ENCODE measurements at regions not wholly inside any gene's neighbourhood (a gene's known extent, or its start where the extent isn't known, plus 50 kb on each side); places are given as distances from the start of the nearest gene placed in this dataset.

DNA sequence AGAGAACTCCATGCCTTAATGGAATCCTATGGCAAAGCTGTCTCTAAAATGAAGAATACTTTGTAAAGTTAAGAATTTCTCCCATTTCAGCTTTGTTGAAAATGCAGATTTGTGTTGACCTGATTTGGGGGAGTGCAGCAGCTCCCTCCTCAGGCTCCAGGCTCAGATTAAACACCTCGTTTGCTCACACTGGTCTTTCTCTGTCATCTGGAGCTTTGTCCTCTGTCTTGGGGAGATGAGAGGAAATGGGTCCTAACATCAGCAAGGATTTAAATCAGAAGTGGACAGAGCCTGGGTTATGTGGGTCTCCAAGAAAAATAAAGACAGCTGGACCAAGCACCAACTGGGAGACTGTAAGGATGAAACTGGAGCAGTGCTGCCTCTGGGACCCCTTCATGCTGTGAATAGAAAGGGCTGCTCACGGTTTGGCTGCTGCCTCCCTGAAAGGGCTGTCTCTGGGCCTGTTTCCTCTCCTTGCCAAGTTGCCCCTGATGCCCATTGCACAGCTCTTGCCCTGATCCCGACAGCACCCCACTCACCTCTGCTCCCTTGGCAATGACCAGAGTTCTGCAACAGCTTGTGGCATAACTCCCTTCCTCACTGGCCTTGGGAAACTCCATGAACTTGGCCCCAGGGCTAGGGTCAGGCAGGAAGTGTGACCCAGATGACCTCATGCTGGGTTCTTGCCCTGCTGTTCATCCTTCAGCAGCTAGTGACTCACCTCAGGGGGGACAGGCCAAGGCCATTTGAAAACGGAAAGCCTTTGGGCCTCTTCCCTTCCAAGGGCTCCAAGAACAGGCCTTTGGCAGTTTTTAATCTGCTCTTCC lies 197.2 kb downstream of the CYP26B1 start:
- TF ChIP-seq, protein P1, sequence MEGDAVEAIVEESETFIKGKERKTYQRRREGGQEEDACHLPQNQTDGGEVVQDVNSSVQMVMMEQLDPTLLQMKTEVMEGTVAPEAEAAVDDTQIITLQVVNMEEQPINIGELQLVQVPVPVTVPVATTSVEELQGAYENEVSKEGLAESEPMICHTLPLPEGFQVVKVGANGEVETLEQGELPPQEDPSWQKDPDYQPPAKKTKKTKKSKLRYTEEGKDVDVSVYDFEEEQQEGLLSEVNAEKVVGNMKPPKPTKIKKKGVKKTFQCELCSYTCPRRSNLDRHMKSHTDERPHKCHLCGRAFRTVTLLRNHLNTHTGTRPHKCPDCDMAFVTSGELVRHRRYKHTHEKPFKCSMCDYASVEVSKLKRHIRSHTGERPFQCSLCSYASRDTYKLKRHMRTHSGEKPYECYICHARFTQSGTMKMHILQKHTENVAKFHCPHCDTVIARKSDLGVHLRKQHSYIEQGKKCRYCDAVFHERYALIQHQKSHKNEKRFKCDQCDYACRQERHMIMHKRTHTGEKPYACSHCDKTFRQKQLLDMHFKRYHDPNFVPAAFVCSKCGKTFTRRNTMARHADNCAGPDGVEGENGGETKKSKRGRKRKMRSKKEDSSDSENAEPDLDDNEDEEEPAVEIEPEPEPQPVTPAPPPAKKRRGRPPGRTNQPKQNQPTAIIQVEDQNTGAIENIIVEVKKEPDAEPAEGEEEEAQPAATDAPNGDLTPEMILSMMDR (IDR thresholded peaks at IDR 0.05): no peak
- no peak for TF ChIP-seq POLR2A (IDR thresholded peaks at IDR 0.05)
